NOMO-1 (cell line): ENCODE measurements at regions not wholly inside any gene's neighbourhood (a gene's known extent, or its start where the extent isn't known, plus 50 kb on each side); places are given as distances from the start of the nearest gene placed in this dataset.
A peak's percentile ranks its signal among the peaks of the same experiment; 100 is the strongest.

Experiments
- DNase-seq, 2 experiments: peaks; one replicate each; lab custom pipeline; 2025; ENCODE audit not compliant: unreplicated experiment in 2 of 2; lab: John Stamatoyannopoulos, UW

DNA sequence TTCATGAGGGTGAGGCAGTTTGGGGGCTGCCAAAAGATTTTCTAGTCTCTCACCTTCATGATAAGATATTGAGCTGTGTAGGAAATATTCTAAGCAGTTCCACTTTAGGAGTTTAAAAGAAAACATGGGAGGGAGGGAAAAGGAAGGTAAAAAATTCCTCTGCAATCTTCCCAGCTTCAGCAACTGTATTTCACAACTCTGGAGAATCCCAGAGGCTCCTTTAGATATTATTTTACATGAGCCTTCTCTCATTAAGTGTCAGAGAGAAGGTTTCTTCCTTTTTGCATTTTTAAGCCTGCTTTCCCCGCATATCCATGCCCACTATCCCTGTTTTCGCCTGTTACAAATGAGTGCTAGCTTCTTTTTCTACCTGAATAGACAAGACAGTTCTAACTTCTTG is 289.4 kb downstream of the CHRM3 start:
- no peak for DNase-seq

DNA sequence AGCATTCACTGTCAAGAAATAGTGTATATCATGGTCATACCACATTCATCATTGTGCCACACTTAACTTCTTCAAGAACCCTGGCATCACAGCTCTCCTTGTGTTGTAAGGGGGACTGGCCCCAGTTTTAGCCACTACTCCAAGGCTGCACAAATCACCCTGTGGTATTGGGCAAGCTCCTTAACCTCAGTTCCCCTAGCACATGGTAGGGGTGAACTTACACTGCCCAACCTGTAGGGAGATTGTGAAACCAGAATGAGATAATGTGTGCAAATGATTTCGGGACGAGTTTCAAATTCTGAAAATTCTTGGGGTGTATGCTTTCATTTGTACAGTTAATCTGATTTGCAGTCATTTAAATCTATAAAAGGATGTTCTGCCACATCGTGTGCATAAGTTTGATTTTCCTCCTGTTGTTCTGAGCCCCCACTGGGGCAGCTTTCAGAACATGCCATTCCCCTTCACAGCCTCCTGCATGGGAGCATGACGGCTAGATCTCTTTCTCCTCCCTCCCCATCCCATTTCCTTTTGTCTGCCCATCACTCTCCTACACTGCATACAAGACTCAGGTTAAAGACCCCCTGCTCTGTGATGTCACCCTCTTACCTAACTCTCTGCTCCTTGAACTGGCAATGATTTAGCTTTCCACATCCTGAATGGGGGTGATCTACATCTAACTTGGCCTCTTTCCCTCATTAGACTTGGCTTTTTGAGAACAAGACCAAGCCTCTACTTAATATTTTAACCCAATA is 290.3 kb downstream of the CHRM3 start:
- no peak for DNase-seq

DNA sequence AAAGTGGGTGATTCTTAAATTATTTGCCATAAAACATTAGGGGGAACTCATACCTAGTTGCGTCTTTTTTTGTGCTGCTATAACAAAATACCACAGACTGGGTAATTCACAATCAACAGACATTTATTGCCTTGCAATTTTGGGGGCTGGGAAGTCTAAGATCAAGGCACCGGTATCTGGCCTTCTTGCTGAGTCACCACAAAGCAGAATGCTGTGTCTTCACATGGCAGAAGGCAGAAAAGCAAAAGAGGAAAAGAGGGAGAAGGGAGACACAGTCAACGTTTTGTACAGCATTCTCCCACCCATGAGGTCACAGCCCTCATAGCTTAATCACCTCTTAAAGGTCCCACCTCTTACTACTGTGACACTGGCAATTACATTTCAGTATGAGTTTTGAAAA is 291.0 kb downstream of the CHRM3 start:
- DNase-seq, result no peak

DNA sequence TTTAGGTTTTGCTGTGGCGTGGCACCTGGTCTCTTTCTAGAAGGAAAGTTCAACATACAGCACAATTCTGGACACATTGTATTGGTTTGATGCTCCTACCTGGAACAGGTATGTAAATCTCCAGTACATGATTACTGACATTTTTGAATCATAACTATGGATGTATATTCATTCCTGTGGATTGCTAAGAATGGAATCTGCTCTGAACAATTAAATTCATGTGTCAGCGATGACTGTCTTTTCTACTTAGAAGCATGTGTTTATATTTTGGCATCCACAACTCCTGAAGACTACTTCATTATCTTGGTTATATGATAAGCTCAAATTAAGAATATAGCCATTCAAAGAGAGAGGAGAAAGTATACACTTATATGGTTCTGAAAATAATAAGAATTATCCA is 291.8 kb downstream of the CHRM3 start:
- DNase-seq, result no peak

DNA sequence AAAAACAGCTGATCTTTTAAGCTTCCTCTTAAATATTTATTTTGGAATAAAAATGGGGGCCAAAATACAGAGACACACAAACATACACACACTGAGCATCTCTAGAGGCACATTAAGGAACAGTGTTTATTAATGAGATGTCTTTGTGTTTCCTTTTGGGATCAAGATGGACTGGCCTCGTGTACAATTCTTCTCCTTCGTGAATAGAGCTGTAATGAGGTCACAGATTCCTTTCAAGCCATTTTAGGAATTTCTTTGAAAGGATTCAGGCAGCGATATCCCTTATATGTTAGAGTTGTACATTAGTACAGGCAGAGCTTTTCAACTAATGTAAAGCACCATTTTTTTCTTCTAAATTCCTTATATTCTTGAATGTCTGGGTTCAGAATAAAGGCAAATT is 295.7 kb downstream of the CHRM3 start:
- no peak for DNase-seq

DNA sequence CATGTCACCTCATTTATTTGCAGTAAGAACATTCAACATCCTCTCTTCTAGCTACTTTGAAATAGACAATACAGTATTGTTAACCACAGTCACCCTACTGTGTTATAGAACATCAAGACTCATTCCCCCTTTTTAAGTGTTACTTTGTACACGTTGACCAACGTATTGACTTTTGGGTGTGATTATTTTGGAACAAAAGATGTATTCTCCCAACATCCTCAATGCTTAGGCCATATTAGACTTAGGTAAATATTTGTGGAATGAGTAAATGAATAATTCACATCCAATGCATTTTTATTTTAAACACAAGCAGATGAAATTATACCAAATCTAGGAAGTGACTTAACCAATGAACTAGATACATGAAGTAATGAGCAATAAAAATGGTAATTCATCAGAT is 296.6 kb downstream of the CHRM3 start:
- DNase-seq, result no peak

DNA sequence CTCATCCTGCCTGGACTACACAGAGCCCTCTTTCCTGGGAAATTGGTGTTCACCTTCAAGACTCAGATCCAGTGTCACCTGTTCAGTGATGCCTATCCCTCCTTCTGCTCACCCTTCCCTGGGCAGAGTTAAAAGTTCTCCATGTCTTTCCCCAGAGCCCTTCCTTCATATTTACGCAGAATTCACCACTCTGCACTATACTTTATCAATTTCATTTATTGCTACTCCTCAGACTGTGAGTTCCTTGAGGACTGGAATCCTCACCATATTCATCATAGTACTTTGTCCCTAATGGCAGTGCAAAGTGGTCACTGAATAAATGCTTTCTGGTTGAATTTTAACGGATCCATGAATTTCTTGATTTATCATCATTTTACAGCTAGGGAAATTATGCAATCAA is 300.0 kb downstream of the CHRM3 start:
- DNase-seq, result no peak

DNA sequence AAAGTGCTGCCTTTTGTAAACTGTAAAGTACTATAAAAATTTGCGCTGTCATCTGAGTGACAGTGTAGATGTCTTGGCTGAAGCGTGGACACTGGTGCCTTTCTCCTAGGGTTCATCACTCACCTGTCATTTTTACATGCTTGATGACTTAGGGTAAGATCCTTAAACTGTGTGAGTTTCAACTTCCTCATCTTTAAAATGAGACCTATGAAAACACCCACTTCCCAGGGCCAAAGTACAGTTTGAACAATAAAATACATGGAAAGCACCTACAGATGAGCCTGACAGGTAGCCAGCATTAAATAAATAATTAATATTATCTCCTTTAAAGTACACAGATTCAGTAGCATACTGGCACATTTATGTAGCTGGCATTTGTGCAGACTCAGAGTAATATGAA is 309.9 kb downstream of the CHRM3 start:
- no peak for DNase-seq

DNA sequence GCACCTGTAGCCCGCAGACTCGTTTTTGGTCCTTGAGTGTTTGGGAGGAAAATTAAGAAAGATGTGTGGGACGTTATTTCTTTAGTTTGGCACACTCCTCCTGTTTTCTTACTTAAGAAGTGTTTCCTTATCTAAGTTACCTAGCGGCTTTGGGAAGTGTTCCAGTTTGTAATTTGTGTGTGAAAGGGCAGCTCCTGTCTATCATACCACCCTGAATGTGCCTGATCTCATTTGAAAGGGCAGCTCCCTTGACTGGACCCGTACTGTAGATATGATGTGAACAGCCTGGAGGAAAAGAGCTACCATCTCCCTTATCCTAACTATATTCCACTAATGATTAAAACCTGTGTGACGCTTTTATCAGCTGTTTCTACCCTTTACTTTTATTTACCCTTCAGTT is 314.3 kb downstream of the CHRM3 start:
- no peak for DNase-seq

DNA sequence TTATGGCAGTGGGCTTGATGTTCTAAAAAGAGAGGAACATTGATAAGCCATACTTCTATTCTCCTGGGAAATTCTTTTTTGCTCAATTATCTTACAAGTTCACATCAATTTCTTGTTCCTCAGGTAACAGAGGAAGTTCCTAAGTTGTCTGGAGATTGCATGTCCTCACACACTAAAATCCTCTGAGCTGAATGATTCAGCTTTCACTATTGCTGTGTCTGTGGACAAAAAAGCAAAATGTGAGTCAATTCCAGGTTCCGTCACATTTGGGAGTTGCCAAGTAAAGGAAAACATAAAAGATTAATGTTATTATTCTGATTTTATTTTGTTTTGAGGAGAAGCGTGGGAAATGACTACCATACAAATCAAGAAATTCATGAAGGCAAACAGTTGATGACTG is 316.7 kb downstream of the CHRM3 start:
- no peak for DNase-seq

DNA sequence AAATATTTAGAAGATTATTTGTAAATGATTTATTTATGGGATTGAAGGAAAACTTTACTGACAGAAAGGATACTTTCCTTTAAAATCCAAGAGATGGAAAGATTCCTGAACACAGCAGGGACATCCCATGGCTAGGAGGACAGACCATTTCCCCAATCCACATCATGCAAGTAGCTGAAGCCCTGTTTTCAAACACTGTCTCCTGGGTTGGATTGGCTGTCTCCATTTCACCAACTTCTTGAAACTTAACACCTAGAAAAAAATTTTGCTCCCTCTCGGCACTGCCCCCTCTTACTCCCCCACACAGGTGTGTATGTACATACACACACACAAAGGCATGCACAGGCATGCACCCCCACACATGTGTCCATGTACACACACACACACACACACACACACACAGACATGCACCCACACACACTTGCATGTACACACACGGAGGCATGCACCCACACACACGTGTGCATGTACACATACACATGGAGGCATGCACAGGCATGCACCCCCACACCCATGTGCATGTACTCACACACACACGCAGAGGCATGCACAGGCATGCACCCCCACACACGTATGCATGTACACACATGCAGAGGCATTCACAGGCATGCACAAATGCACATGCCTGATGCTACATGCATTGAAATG is 320.0 kb downstream of the CHRM3 start:
- no peak for DNase-seq

DNA sequence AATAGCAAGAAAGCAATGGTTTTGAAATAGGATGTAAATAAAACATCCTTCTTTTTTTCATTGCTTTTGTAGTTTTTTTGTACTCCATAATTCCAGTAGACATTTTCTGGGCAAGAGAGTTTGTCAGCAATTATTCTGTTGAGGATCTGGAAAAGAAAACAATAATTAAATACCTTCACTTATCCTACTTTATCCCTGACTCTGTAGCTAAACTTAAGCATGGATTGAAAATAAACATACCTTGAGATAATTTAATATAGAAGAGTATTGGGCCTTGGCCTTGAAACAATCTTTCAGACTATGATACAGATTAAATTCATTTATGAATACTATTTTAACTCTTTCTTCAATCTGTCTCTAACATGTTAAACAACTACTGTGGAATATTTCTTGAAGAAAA is 321.2 kb downstream of the CHRM3 start:
- DNase-seq, result no peak

DNA sequence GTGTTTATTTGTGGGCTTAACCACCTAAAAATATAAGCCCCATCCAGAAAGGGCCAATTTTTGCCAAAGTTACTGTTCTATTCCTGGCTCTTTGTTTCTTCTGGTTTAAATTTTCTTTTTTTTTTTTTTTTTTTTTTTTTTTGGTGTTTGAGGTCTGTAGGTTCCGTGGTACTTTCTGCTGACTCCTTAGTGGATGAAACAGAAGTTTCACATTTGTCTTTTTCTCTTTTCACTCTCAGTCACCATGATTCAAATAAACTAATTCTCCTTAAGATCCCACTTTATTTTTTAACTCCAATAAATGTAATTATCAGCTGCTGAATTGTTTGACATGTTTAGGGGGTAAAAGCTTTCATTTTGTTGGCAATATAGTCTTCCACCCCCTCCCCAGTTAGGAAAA is 322.3 kb downstream of the CHRM3 start:
- no peak for DNase-seq

DNA sequence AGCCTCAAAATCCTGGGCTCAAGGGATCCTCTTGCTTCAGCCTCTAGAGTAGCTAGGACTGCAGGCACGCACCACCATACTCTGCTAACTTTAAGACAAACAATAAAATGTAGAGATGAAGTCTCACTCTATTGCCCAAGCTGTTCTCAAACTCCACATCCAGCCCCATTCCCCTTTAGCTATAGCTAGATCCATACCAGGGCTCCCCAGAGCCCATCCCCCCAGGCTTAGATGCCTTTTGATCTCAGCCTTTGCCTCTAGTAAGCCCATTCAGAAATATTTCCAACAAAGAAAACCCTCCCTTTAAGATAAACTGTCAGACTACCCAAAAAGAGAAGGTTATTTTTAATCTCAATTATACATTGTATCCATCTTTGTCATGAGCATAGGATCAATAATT is 325.4 kb downstream of the CHRM3 start:
- DNase-seq, result no peak

DNA sequence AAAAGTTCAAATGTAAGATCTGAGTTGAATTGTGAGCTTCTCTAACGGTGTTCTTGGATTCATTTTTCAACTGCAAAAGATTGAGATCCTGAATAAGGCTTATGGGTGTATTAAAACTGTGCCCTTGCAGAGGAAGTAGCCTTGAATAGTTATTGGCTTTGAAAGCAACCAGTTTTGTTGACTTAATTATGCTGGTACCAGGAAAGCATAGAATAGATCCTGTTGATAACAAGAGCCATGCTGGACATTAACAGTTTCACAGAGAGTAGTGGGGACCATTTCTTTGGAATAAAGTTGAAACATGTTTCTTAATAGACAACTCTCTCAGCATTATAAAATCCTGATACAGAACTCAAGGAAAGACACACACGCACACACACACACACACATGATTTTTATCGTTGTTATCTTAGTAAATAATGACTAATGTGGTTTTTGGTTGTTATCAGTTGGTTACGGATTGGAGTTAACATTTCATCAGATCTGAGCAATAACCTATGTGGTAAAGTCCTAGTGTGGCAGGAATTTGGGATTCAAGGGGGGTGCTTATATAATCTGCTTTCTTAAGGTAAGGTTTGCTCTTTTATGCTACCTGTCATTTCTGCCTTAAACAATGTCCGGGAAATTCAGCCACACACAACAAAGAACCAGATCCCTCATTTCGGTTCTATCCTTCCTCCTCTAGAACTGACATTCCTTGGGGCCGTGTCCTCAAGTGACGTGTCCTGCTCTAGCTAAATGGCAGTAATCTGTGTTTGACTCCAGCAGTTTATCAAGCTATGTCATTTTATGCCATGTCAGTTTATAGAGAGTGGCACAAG is 330.9 kb downstream of the CHRM3 start:
- DNase-seq, result no peak

DNA sequence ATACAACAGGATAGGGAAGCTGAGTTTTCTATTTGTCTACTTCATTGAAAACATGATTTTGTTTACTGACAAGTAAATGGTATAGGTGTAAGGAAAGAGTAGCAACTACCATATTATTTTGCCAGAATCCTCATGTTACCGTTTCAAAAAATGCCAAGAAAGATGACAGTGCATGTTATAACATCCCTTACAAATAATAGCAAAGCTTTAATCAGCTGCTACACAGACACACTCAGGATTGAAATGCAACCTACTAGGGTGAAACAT is 331.5 kb downstream of the CHRM3 start:
- no peak for DNase-seq

DNA sequence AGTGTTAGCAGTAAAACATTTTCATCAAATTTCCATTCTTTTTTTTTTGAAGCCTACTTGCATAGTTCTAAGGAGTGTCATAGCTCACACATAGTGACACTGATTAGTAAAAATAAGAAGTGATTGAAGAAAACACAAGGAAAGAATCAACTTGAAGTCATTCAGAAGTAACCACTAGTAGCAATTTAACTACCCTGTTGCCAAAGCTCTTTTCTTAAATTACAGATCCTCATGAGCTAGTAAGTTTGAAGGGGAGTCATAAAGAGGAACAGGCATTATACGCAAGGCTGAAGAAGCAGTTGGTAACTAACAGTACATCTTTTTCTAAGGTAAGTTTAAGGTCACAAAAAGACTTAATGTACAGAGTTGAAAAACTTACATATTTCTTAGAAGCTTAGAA is 332.2 kb downstream of the CHRM3 start:
- DNase-seq, result peak in 1 of 2 experiments; percentile 15

DNA sequence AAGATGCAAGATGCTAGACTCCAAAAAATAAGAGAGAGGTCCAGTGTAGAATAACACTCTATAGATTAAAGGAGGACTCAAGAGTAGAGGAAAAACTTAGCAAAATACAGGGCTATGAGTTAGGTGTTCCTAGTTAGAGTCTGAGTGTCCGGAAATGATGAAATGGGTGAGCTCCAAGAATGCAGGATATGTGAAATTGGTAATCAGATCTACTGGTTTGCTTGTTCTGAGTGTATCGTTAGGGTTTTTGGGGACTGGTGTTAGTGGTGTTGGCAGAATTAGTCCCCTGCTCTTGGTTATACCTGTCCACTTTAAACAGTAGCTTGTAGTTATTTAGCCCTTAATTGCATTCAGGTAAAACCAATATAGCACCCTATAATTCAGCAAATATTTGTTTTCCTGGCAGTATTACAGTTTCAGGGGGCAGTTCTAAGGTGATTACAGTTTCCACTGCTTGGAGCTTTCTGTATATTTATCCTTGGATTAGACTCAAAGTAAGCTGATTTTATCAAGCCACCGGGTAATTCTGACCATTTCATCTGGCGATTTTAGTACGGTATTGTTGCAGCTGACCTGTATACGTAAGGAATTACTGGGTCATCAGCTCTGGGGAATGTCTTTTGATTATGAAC is 332.7 kb downstream of the CHRM3 start:
- peak in 1 of 2 experiments; percentile 1 for DNase-seq

DNA sequence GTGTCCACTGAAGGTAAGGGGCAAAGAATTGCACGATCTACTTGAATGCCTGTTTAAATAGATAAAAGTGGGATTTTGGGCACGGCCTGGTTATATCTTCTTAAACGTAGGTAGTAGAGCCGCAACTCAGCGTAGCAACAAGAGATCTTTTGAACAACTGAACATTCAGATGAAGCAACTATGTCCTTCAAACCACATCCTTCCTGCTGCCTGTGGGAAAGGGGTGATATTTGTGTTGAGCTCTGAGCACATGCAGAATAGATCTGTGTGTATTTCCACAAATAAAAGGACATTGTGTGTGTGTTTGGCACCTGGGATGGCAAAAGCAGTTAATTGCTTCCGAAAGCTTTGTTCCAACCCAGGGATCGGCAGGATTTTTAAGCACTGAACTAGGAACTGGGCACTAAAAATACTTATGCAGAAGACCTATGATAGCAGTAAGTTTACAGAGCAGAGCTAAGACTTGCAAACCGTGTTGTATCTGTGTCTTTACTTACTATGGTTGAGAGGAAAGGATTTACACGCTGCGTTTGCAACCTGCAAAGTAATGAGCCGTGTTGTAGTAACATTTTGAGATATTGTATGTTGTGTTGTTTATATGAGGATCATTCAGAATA is 333.4 kb downstream of the CHRM3 start:
- DNase-seq, result peak; percentile 29 to 38

DNA sequence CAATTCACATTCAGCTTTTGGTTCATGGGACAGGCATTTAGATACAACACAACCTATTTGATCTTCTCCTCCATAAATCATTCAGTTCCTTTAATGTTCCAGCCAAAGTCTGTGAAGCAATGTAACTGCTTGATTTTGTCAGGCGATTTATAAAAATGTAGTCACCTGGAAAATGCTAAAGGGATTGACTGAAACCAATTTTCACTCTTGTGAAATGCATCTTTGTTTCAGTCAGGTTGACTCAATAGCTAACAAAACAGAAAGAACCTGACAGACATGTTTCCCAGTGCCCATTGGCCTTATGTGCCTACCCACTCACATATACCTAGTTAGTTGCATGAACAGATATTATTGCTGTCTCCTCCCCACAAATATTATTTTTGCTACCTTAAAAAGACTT is 335.7 kb downstream of the CHRM3 start:
- DNase-seq, result no peak

DNA sequence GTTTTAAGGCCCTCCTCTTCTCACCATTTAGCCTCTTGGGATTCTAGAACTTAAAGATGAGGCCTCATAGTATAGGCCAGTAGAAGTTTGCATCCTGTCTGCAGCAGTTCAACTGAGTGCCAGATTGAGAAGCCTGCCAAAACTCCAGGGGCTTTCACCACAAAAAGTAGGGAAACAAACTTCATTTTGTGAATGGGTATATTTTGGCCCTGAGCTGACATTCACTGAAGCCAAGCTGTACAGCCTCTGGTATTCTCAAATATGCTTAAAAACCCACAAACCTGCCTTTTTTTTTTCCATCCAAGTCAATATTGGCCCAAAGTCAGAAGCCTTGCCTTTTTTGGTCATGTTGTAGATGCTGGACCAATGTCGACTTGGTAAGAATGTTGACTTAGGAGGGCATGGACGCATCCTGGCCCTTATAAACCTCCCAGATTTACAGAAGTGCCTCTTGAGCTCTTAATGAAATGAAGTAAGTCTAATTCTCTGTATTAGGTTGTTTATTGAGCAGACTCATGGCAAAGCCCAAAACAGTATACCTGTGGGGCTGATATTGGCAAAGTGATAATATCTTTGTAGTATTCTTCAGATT is 337.5 kb downstream of the CHRM3 start:
- DNase-seq, result no peak
